Activated effector memory CD4-positive, alpha-beta T cell treated with Interleukin-2 at 50 U/mL for 16 hours (primary cell): ENCODE measurements at regions not wholly inside any gene's neighbourhood (a gene's known extent, or its start where the extent isn't known, plus 50 kb on each side); places are given as distances from the start of the nearest gene placed in this dataset.

Experiments used
- DNase-seq: peaks from one replicate; pipeline ENCODE4 v3.0.0-alpha.2; 2020

DNA sequence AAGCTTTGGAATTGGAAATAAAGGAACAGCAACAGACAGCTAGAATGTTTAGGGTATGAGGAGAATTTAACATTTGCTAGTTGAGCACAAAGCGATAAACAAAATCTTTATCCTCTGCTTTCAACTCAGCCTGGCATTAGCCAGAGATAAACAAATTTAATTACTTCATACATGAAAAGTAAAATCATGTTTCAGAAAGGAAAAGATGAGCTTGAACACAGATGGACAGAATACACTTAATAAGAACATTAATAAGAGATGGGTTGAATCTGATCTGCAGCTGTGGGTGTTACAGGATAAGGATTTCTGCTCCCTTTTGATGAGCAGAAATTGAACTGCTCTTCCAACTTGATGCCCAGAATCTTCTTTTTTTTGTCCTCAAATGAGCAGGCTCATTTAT lies 275.2 kb downstream of the CSNK1G3 start:
- DNase-seq, result no peak

DNA sequence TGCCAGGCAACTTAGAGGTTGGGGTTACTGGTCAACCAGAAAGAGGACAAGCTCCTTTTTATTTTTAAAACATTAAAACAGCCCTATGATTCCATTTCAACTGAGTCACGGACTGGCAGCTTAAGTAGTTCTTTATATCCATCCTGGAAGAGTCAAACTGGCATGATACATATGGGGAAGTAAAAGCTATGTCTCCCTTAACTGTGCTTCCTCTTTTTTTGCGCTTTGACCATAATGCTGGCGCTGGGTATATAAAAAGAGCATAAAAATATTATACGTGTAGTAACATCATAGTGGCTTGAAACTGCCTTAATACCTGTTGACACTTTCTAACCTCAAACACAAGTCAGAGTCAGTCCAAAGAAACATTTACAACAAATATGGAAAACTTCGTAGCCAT lies 274.4 kb downstream of the CSNK1G3 start:
- DNase-seq, result no peak

DNA sequence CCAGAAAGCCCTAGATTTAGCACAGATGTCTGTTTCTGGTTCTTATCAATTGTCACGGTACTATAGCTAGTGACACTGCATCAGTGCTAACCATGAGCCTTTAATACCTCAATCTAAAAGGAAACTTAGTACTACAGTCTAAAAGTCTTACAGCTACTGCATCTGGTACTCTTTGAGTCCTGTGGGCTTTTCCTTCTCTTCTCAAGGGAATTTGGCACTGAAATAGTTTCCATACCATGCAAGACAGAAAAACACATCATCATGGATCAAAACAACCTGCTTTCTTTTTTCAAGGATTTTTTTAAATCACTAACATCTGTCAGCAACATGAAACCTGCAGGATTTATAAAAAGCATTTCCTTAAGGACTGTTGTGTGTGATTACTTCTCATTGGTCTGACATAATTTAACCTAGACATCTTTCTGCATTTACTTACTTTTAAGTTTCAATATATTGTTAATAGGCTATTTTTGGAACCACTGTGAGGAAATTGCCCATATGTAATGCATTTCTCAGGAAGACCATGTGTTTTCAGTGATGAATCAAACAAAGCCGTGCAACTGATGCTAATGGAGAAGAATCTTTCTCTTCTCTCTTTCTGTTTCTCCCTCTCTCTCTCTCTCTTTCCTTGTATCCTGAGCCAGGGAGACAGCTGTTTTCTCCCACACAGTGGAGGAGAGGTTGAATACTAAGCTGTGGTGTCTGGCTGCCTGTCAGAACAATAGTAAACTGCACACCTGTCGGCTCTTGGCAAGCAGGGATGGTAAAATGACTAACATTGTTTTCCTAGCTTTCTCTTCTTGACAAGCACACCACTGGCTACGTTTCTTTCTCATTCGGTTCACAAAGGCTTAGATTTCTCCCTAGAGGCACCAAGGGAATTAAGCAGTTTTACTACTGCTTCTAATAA lies 273.4 kb downstream of the CSNK1G3 start:
- DNase-seq, result no peak

DNA sequence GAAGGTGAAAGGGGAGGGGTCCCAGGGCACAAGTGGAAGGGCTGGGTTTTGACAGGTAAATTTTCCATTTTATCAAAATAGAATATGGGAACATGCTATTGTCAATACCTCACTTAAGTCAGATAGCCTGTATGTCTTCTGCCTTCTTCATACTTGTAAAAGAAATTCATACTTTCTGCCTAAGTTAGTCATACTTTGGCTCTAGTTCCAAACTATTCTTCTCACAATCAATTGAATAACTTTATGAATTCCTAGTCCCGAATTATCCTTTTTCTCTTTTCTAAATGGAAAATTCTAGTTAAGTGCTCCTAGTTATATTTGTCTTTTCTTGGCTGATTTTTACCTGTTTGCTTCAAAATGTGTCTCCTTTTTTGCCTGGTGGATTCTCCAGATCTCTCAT lies 271.4 kb downstream of the CSNK1G3 start:
- DNase-seq, result no peak

DNA sequence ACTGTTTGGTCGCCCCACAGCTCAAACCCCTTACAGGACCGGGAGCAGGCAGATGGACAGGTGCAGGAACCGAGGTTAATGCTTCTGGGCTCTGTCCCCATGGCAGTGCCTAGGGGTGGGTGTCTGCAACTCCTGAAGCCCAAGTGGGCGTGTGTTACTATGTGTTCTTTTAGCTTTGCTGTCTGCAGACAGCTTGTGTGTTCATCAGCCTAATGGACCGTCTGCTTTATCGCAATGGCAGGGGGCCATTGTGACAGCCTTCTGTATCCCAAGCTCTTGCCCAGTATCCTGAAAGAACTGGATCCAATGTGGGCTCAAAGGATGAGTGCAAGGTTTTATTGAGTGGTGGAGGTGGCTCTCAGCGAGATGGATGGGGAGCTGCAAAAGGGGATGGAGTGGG lies 266.7 kb downstream of the CSNK1G3 start:
- DNase-seq, result no peak

DNA sequence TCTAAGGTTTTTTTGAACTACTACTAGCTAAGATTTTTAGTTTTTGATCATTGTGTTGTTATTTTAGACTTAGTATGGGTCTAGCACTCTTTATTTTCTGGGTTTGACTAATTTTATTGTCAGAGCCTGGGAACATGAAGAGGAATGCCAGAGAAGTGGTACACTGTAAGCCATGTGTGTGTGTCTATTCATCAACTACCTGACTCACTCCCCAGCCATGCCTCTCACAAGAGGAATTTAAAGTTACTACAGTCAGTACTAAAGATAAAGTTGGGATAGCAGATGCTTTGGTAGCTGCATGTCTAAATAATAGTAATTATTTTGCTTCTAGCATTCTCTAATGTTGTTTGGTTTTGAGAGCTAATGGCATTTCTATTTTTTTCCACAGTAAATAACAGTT lies 264.8 kb downstream of the CSNK1G3 start:
- DNase-seq, result no peak

DNA sequence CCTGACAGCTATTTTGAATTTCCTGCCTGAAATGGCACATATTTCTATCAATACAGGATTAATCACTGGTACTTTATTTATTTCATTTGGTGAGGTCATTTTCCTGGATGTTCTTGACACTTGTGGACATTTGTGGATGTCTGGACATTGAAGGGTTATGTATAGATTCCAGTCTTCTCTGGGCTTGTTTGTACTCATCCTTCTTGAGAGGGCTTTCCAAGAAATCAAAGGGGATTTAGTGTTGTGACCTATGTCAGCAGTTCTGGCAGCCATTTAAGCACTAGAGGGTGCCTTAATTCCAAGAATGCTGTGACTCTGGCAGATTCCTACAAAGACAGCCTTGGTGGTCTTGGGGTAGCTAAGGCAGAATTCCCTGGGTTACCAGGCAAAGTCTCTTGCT lies 259.7 kb downstream of the CSNK1G3 start:
- DNase-seq, result no peak

DNA sequence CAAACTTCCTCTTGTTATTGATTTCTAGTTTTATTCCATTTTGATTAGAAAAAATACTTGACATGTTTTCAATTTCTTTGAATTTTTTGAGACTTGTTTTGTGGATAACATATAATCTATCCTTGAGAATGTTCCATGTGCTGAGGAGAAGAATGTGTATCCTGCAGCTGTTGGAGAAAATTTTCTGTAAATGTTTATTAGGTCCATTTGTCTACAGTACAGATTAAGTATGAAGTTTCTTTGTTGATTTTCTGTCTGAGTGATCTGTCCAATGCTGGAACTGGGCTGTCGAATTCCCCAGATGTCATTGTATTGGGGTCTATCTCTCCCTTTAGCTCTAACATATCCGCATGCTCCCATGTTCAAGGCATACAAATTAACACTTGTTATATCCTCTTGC lies 251.2 kb downstream of the CSNK1G3 start:
- no peak for DNase-seq

DNA sequence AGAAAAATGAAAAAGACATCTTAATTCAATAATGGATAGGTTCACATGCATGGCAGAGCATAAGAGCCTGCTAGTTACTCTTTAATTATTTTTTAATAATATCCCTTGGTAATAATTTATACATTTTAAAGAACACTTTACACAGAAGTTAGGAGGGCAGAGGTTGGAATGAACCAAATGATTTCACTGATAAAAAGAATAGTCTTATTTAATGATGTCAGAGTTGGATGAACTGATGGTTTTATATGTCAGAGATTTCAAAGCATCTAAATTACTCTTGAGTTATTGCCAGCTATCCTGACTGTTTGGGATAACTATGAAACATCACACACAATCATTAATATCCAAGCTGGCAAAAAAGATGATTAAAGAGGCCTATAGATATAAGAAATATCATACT lies 244.8 kb downstream of the CSNK1G3 start:
- DNase-seq, result no peak

DNA sequence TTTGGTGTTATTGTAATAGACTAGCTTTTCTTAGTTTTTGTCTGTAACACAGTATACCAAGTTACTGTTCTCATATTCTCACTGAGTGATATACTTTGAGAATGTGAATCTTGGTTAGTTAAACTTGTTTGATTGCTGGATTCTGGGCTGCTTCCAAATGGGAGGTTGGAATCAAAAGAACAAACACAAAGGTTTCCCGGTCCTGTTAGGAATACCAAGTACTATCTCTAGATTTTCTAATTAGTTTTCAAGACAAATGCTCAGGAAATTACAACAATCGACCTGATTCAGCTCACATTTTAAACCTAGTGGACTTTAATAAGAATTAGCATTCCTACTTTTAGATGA lies 244.3 kb downstream of the CSNK1G3 start:
- no peak for DNase-seq

DNA sequence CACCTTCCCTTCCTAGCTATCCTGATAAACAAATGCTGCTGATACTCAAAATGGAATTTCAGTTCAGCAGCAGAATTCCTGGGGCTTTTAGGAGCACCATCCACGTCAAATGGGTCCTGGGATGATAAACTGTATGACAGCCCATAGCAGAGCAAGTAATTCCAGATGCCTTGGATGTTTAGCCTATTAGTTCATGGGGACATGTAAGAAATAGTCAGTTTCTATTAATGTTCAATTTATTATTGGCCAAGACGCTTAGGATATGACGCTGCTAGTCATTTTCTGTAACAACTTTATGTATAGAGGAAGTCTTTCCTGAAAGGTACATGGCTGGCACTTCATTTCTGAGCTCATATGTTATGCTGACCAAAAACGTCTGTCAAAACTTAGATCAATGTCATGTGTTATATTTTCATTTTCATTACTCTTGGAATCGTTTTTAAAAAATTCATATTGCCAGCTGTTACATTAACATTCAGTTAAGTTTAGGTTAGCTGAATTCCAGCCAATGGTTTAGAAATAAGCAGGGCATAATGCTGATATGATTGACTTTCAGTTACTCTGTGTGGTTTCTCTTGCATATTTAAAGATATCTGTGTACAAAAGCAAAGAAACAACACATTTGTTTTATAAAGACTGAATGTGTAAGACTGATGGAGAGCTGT lies 243.8 kb downstream of the CSNK1G3 start:
- DNase-seq, result no peak

DNA sequence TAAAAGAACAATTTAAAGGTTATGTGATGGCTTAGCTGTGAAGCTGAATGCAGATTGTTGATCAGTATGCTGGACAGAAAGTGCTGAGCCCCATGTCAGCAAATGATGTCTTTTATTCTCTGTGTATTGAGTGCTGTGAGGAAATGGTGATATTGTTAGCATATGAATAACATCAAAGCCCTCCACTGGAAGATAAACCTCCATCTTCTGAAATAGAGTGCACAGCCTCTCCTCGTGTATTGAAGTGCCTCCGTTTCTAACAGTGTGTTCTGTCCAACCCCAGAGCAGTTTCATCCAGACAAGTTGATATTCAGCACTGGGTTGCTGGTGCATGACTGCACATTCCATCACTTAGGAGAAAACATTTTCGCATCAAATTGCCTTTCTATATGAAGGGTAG lies 242.9 kb downstream of the CSNK1G3 start:
- no peak for DNase-seq

DNA sequence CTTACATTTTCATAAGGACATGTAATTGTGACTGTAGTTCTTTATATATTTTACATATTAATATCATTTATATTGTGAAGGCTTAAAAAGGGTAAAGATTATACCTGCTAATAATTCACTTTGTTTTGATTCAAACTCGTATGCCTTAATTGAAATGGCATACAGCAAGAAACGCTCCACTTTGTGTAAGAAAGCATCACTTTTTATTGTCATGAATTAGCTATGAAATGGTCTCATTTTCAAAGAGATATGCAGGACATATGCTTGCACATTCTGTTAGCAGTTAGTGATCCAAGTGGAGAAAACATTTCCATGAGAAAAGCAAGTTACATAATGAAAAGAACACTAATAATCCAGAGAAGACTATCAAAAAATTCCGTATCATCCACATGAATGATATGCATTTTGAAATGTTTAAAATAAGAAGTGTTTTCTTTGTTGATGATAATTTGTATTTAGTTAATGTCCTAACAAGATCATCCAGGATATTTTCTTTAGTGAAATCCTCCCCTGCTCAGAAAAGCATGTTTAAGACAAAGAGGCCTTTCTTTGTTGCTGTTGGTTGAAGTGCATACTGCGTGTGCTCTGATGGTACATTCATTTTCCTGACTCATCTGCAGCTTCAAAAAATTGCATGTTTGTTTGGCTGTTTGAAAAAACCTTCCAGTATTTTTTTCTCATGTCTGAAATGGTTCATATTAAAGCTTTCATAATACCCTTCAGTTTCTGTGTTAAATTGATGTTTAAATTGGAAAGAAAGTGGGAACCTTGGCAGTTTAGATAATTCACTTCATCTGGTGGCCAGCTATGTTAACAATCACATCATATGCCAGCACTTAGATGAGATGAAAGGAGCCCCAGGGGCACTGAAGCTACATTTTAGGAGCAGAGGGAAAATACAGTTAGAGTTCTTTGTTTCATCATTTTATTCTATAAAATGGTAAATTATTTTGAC lies 242.2 kb downstream of the CSNK1G3 start:
- DNase-seq, result no peak

DNA sequence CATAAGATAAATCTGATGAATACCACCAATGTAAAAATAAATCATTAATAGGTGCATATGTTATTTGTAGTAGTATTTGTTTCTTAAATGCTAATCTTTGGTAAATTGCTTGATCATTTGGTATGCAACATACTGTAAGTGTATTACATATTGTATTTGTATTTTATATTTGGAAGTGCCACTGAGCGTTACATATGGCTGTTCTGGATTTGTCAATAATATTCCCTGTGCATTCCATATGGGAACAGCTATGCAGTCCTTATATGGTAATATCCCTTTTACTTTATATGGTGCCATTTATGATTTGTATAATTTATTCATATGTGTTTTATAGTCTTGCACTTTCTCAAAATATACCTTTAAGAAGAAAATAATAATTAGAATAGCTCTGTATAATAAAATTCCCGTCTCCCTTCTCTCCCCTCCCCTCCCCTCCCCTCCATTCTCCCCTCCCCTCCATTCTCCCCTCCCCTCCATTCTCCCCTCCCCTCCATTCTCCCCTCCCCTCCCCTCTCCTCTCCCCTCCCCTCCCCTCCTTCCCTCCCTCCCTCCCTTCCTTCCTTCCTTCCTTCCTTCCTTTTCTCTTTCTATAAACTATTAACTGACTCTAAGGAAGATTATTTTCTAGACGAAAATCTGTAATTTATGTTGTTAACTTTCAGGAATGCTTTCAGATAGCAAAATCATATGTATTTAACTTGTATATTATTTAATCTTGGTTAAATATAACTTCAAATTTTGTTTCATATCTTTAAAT lies 241.4 kb downstream of the CSNK1G3 start:
- no peak for DNase-seq

DNA sequence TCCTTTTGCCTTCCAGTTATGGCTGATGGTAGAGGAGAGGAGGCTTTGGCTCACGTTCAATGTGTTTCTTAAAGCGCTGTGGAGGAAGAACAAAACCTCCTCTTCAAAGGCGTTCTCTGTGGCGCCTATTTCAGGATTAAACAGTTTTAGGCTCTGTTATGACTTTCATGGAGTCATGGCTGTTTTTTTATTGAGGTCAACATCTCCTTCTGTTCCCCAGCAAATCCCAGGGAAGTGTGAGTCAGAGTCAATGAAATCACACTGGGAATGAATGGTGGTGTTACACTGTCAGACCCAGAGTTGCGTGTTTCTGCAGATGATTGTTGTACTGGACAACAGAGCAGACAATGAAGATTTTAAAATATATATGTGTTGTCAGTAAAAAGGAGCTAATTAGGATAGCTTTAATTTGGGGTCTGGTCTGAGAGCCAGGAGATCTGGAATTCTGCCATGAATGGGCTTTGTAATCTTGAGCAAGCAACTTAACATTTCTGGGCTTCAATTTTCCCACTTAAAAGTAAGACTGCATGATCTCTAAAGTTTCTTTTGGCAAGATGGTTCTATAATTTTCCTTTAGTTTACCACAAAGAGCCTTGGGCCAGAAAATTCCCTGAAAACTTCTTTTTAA lies 240.7 kb downstream of the CSNK1G3 start:
- DNase-seq, result no peak

DNA sequence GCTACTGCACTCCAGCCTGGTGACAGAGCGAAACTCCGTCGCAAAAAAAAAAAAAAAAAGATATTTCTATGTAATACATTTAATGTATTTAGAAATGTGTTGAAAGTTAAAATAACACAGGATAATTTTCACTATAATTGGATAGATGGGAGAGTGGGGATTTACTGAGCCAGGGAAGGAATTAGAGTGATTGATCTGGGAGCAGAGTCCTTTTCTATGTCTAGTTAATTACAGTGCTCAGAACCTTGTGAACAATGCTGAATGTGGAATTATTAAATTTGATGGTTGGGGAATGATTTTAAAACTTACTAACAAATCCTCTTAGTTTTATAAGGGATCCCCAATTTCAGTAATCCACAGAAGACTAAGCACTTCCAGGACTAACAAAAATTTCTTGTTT lies 239.7 kb downstream of the CSNK1G3 start:
- DNase-seq, result no peak

DNA sequence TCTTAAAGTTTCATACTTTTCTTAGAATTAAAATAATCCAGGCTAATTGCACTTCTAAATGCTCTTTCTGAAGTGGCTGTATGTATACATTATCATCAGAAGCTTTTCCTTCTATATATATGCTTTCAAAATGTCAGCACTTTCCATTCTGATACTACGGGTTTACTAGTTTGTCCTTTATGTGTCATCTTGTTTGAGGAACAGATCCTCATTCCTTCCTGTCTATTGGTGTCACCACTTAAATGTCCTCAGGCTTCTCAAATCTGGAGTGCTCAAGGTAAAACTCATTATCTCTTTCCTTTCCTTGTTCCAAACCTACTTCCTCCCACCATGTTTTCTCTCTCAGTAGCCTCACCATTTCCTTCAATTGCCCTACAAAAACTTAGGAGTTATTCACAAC lies 236.3 kb downstream of the CSNK1G3 start:
- DNase-seq, result no peak

DNA sequence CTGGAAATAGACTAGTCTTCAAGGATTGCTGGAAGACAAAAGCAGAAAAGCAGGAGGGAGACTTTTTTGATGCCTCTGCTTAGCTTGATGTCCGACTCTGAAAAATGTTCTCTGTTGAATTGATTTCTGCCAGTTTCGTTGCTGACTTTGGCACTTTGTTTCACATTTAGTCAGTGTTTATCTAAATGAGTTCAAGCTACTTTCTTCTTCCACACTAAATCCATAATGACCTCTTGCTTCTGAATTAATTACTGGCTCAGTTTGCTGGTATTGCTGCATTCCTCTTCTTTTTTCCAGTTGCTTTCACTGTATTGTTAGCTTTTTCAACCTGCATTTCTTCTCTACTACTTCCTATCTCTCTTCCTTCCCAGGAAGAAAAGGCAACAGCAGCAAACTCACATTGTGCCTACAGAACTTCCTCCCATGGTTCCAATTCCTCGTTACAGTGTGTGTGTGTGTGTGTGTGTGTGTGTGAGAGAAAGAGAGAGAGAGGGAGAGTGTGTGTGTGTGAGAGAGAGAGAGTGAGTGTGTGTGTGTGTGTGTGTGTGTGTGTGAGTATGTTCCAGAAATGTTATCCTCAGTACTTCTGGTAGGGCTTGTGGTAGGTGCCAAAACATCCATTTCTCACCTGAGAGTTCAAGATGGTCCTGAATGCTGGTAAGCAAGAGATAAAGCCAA lies 234.8 kb downstream of the CSNK1G3 start:
- no peak for DNase-seq

DNA sequence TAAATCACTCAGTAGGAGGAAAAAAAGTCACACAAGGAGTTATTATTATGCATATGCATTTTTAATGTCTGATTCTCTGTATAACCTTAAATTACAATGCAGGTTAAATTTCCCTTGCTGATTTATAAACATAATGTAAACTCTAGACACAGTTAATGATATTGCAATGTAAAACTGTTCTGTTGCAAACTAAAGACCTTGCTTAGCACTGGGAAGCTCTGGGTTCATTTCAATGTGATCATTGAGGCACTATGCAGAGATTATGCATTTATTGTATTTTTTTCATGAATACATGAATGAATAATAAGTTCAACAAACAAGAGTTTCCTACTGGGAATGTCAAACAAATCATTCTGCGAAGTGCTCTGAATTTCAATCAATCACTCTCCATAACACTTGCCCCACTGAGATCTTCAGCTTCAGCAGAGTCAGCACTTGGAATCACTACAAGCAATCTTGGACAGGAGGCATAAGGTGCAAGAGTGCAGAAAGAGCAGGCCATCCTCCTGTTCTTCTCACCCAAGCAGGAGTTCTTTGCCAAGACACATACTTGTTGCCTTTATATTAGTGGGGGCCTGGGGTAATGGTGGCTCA lies 232.1 kb downstream of the CSNK1G3 start:
- DNase-seq, result no peak

DNA sequence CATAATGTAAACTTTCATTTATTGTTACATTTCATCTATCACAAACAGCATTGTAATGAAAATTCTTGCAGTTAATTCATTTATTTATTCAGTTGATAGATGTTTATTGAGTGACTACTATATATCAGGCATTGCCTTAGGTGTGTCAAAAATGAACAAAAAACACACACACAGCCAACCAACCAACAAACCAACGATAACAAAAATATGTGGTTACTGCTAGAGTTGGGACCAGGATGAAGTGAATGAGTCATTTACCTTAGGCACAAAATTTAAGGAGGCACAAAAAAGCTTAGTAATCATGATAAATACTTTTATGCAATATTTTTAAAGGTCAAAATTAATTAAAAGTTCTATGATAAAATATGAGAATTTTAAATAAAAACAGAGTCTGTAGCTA lies 223.4 kb downstream of the CSNK1G3 start:
- no peak for DNase-seq

DNA sequence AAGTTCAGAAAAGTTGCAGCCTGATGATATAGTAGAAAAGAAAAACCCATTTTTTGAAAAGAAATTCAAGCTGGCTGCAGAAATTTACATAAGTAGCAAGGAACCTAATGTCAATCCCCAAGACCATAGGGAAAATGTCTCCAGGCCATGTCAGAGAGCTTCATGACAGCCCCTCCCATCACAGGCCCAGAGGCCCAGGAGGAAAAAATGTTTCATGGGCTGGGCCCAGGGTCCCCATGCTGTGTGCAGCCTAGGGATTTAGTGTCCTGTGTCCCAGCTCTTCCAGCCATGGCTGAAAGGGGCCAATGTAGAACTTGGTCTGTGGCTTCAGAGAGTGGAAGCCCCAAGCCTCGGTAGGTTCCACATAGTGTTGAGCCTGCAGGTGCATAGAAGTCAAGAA lies 220.3 kb downstream of the CSNK1G3 start:
- no peak for DNase-seq
